Stimulated activated CD4-positive, alpha-beta T cell treated with anti-CD3 and anti-CD28 coated beads, Interleukin-12 subunit alpha, Interleukin-12 subunit beta, amount 100 ng/mL, for 24 hours (primary cell): ENCODE measurements at regions not wholly inside any gene's neighbourhood (a gene's known extent, or its start where the extent isn't known, plus 50 kb on each side); places are given as distances from the start of the nearest gene placed in this dataset.
"Not testable (repeated sequence)": the region's sequence is repeated elsewhere in the genome, so short reads cannot be mapped to it uniquely, and the experiment has no call there.

Experiments used
- DNase-seq, 2 experiments: peaks; one replicate each; pipeline ENCODE4 v3.0.0-alpha.2; 2020; ENCODE audit warnings: low read depth in 2 of 2

GRCh38 chr4:60326735-60327134, 873.4 kb upstream of the ADGRL3 start:
- DNase-seq = no peak

DNA sequence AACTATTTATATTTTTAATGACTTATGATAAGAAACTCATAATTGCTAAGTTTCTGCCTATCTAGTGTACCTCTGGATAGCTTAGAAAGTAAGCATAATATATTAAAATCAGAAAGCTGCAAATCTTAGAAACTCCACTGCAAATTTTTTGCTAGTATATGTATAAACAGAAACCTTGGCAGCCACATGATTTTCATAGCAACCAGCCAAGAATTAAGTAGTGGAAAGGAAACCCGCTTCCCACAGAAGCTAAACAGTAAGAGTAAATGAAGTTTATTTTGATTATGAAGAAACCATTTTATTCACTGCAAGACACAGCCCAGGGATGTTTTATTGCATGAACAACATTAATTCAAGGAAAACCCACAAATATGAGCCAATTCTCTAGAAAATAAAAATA, 872.5 kb upstream of the ADGRL3 start:
- DNase-seq = no peak

- DNase-seq = no peak
These were observed 855.2 kb upstream of the ADGRL3 start for GRCh38 chr4:60344908-60345307.

DNA sequence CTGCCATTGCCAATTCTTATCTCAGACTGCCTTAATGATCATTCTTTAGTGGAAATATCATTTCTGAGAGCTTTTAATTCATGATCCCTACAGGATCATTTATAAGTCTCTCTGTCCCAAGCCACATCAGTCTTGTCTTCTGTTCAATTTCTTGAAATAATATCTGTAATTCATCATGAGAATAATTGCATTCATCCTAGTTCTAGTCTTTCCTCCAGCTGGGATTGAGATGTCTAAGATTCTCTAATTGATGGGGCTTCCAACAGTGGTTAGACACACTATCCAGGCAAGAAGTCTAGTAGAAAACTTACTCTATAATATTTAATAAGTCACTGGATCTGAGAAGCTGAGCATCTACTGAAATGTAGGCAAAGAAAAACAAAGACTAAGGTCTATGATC, 854.7 kb upstream of the ADGRL3 start:
- no peak for DNase-seq

- no peak for DNase-seq
These were observed 840.3 kb upstream of the ADGRL3 start for GRCh38 chr4:60359746-60360367.

GRCh38 chr4:60365176-60365575, 835.0 kb upstream of the ADGRL3 start:
- DNase-seq = no peak

DNA sequence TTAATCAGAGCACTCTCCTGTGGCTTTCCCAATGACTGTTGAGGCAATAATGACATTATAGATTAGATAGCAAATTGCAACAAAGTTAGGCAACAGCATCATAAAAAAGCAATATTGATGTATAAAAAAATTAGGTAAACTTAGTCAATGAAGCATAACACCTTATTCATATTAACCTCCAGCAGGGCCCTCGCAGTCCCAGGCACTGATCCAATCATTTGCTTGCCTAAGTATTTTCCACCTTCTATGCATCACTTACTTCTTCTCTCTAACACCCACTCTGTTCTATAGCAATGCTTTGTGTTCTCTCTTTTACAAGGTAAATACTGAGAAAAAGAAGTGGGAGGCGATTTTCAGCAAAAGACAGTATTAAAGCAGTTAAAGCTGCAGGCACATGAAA, 833.5 kb upstream of the ADGRL3 start:
- no peak for DNase-seq

- DNase-seq = no peak
These were observed 831.1 kb upstream of the ADGRL3 start for GRCh38 chr4:60368986-60369385.

DNA sequence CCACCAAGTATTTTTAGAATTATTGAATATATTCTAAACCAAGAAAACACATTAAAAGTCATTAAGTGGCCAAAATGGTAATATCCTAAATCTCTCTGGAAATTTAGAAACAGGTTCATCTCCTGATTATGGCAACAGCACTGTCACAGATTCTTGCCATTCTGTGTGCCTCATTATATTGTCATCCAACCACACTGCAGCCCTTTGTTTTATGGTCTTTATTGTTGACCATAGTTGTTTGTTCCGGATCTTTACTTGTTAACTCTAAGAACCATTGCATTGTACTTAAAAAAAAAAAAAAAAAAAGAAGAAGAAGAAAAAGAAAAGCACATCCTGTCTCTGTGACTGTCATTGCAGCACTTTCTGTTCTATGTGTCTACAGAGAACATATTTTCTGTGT, 822.1 kb upstream of the ADGRL3 start:
- no peak for DNase-seq

DNA sequence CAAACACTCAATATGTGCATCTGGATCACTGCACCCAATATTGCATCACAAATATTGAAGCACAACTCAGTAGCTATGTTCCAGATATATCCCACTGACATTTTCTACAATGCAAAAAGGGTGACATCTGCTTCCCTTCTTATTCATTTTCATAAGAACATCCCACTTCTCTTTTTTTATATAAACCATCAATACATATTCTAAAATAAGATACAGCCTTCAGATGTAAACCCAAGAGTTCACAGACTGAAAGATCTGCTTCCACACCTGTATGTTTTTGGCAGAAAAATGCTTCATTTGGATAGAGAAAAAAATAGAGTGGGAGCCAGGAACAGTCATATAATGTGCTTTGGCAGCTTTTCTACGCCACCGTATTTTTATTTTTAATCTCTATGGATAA, 815.6 kb upstream of the ADGRL3 start:
- no peak for DNase-seq

DNA sequence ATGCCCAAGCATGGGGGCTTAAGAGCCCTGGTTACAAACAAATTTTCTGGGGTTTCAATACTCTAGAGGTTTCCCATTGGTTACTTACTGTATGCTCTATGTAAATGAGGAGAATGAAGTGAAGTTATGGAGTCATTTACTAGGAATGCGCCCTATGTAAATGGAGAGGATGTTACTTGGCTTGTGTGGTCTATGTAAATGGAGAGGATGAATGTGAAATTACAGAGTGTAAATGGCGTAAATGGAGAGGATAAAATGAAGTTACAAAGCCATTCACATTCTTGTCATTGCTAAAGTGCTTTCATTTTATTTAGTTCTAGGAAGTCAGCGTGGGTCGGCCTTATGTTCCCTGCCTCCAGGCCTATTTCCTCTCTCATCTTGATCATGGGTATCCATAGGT, 810.5 kb upstream of the ADGRL3 start:
- DNase-seq = no peak

DNA sequence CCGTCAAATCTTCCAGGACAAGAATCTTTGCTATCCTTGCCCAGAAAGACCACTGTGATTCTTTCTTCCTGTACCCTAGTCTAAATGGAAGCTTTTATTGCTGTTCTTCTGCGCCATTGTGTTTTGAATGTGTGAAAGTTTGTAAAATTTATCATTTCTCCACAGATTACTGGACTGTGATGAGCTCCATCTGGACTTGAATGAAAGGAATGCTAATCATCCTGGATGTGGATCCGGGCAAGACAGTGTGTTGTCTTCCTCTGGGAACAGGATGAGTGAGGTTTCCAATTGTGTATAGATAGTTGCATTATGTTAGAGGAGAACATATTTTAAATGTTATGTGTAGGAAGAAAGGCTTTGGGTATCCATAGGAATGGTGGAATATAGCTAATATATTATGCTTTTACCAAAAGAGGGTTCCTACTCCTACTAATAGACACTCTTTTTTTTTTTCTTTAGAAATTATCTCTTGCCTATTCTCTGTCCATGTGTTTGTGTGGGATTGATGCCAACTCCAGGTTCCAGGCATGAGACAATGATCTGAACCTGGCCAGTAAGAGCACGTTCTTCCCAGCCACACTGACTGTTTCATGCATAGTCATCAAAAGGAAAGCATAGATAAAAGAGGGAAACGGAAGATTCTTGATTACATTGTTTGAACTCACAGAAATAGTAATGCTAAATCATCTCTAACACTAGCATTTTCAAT, 803.6 kb upstream of the ADGRL3 start:
- no peak for DNase-seq

GRCh38 chr4:60400593-60400992, 799.5 kb upstream of the ADGRL3 start:
- no peak for DNase-seq

GRCh38 chr4:60404027-60404426, 796.1 kb upstream of the ADGRL3 start:
- no peak for DNase-seq

DNA sequence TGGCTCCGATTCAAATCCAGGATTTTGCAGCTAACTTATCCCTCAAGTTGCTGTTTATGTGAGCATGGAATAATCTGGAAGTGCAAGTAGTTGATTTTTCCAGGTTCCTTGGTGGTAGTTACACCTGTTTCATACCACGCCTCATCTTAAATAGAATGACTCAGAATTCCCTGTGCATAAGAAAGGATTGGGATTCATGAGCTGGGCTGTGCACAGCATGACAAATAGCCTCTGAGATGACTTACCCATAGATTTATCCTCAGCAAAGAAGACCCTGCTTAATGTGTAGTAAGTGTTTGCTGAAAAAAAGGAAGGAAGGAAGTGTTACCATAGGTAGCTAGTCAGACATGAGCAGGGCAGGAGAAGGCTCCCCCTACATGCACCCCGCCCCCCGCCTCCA, 777.7 kb upstream of the ADGRL3 start:
- no peak for DNase-seq

DNA sequence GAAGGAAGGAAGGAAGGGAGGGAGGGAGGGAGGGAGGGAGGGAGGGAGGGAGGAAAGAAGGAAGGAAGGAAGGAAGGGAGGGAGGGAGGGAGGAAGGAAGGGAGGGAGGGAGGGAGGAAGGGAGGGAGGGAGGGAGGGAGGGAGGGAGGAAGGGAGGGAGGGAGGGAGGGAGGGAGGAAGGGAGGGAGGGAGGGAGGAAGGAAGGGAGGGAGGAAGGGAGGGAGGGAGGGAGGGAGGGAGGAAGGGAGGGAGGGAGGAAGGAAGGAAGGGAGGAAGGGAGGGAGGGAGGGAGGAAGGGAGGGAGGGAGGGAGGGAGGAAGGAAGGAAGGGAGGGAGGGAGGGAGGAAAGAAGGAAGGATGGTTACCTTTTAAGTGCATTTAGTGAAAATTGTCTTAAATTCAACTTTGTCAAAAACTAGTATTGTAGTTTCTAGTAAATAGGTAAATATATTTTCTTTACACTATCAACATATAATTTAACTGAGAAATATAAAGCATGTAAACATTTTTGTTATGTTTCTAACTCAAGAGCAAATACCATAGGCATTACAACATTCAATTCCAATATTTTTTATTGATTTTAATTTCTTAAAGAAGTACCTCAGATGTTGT, 776.4 kb upstream of the ADGRL3 start:
- DNase-seq = not testable (repeated sequence)

DNA sequence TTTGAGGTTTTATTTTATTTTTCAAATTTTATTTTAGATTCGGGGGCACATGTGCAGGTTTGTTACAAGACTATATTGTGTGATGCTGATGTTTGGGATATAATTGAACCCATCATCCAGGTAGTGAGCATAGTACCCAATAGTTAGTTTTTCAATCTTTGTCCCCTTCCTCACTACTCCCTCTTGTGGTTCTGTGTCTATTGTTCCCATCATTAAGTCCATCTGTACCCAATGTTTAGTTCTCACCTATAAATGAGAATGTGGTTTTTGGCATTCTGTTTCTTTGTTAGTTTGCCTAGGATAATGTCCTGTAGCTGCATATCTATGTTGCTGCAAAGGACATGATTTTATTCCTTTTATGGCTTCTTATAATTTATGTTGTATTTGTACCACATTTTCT, 767.2 kb upstream of the ADGRL3 start:
- no peak for DNase-seq

- no peak for DNase-seq
These were observed 757.1 kb upstream of the ADGRL3 start for GRCh38 chr4:60443068-60443467.

DNA sequence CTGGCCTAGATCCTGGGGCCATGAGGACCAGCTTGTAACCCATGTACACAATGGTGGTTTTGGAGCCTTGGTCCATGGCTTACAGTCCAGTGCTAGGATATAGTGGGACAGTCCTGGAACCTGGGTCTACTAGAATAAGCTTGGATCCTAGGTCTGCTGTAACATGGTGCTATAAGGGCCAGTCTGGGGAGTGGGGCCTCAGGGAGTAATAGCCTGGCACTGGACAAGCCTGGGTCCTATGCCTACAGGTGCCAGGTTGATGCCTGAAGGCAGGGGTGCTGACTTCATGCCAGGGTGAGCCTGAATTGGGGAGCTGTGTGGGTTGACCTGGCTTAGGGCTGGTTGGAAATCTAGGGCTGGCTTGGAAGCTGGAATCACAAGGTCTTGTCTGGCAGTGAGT, 756.3 kb upstream of the ADGRL3 start:
- DNase-seq = no peak

DNA sequence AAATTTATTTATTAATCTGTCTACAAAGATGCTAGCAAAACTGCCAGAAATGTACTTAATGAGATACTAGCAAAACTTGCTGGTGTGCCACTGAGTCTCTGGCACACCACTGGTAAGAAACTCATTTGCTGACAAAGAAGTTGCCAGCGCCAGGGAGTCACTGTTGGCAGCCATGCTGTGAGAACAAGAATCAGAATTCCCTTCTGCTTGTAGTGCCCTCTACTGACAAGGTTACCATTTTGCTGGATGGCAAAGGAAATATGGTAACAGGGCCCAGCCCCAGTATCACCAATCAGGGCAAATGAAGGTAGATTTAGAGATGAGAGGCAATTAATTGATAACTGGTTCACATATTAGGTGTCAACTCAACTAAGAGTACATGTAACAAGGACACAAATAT, 750.1 kb upstream of the ADGRL3 start:
- DNase-seq = no peak

DNA sequence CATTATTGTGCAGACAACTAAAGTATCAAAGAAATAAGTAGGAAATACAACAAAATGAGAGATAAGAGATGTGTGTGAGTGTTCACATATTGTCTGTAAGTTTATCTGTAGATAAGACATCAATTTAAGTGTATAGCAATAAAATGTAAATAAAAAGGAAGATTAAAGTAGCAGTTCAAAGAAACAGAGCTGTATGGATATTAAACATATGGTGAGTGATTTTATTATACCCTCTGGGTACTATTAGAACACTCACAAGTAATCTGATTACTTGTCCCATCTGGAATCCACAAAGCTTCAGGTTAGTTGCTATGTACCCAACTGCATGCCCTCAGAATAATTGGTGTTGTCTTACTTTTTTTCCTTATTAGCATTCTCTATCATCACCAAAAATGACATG, 747.9 kb upstream of the ADGRL3 start:
- no peak for DNase-seq

GRCh38 chr4:60455380-60455779, 744.7 kb upstream of the ADGRL3 start:
- no peak for DNase-seq

GRCh38 chr4:60461551-60461950, 738.6 kb upstream of the ADGRL3 start:
- DNase-seq = no peak
